GM21619 (cell line): ENCODE measurements at regions not wholly inside any gene's neighbourhood (a gene's known extent, or its start where the extent isn't known, plus 50 kb on each side); places are given as distances from the start of the nearest gene placed in this dataset.
"Not testable (repeated sequence)": the region's sequence is repeated elsewhere in the genome, so short reads cannot be mapped to it uniquely, and the experiment has no call there.

ENCODE experiments used
- ATAC-seq: cut with Tn5 transposase; IDR thresholded peaks from one replicate; pipeline ENCODE4 v1.9.1; 2021; ENCODE audit not compliant: unreplicated experiment

GRCh38 chr3:519026-519425 is 322.5 kb downstream of the CHL1 start:
- ATAC-seq: no peak

- ATAC-seq: no peak
Observed at GRCh38 chr3:522888-523287, 326.3 kb downstream of the CHL1 start.

- ATAC-seq: no peak
Observed at GRCh38 chr3:525415-525814, 328.9 kb downstream of the CHL1 start.

- no peak for ATAC-seq
Observed at GRCh38 chr3:535566-536416, 339.2 kb downstream of the CHL1 start.

GRCh38 chr3:536417-536813 is 339.9 kb downstream of the CHL1 start:
- no peak for ATAC-seq

- ATAC-seq: no peak
Observed at GRCh38 chr3:541062-541801, 344.7 kb downstream of the CHL1 start.

GRCh38 chr3:542021-542420 is 345.5 kb downstream of the CHL1 start:
- no peak for ATAC-seq

GRCh38 chr3:549636-550035 is 353.1 kb downstream of the CHL1 start:
- no peak for ATAC-seq

- no peak for ATAC-seq
Observed at GRCh38 chr3:550471-550870, 353.9 kb downstream of the CHL1 start.

- peak; percentile 97 for ATAC-seq
Observed at GRCh38 chr3:557972-558371, 361.4 kb downstream of the CHL1 start.

- no peak for ATAC-seq
Observed at GRCh38 chr3:567488-568185, 371.1 kb downstream of the CHL1 start.

GRCh38 chr3:579529-579928 is 383.0 kb downstream of the CHL1 start:
- not testable (repeated sequence) for ATAC-seq

- ATAC-seq: not testable (repeated sequence)
Observed at GRCh38 chr3:589066-589465, 392.5 kb downstream of the CHL1 start.

GRCh38 chr3:597304-597703 is 400.7 kb downstream of the CHL1 start:
- ATAC-seq: not testable (repeated sequence)

GRCh38 chr3:597746-598145 is 401.2 kb downstream of the CHL1 start:
- not testable (repeated sequence) for ATAC-seq

GRCh38 chr3:607480-607879 is 410.9 kb downstream of the CHL1 start:
- ATAC-seq: not testable (repeated sequence)

GRCh38 chr3:621714-622113 is 425.2 kb downstream of the CHL1 start:
- no peak for ATAC-seq

GRCh38 chr3:622314-622713 is 425.8 kb downstream of the CHL1 start:
- no peak for ATAC-seq

GRCh38 chr3:623914-624545 is 427.5 kb downstream of the CHL1 start:
- ATAC-seq: no peak

GRCh38 chr3:632571-633170 is 436.1 kb downstream of the CHL1 start:
- peak; percentile 89 for ATAC-seq

GRCh38 chr3:634511-634910 is 437.9 kb downstream of the CHL1 start:
- ATAC-seq: no peak
